T1000 (cell line): ENCODE measurements at regions not wholly inside any gene's neighbourhood (a gene's known extent, or its start where the extent isn't known, plus 50 kb on each side); places are given as distances from the start of the nearest gene placed in this dataset.

Source experiments
- DNase-seq: peaks from one replicate; lab custom pipeline; 2025; ENCODE audit warnings: mixed read lengths; lab: John Stamatoyannopoulos, UW

DNA sequence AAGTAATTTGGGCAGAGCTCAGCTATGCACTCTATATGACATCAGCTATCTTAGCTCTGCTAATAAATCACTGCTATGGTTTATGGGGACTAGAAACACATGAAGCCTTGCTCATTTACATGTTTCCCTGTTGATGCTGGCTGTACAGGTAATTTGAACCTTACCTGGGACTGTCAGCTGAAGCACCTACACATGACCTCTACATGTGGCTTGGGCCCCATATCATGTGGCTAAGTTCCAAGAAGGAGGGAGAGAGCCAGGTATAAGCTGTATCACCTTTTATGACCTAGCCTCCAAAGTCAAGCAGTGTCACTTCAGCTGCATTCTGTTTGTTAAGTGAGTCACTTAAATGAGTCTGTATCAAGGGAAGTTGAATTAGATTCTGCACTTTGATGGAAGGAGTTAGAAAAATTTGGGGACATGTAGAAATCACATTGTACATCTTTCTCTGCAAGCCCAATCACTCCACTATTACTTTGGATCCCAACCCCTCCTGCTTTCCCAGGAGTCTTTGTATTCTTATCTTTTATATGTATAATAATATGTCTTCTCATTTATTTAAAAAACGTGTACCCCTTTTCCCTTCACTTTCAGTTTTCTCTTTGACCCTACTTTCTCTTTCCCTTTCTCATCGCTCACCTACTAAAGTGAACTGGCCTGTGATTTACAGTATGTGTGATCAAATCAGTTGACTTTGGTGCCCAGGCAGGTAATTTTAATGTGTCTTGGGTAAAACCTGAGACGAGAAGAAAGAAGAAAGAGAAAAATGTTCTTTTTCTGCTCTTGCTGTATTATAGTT is 53.4 kb upstream of the PRKACB start:
- no peak for DNase-seq

- DNase-seq: no peak
Measured at GRCh38 chr1:84089867-84090266, 54.2 kb upstream of the PRKACB start.

GRCh38 chr1:84089465-84089864 is 54.6 kb upstream of the PRKACB start:
- DNase-seq: no peak

- no peak for DNase-seq
Measured at GRCh38 chr1:84086616-84087015, 57.5 kb upstream of the PRKACB start.

DNA sequence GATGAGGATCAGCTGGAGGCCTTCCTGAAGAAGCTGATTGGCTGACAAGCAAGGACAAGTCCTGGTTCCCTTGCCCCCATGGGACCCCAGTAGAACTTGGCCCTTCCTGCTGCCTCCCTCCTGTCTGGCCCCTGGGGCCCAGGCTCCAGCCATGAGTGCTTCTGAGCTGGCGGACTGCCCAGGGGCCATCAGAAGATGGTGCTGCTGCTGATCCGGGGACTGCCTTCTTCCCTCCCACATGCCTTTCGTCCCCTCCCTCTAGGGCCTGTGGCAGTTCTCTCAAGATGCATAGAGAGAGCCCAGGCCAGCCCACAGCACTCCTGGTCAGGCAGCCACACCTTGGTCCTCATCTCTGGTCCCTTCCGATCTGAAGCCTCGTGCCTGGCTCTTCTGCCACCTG is 57.9 kb upstream of the PRKACB start:
- no peak for DNase-seq

- DNase-seq: no peak
Measured at GRCh38 chr1:84083307-84083706, 60.8 kb upstream of the PRKACB start.

DNA sequence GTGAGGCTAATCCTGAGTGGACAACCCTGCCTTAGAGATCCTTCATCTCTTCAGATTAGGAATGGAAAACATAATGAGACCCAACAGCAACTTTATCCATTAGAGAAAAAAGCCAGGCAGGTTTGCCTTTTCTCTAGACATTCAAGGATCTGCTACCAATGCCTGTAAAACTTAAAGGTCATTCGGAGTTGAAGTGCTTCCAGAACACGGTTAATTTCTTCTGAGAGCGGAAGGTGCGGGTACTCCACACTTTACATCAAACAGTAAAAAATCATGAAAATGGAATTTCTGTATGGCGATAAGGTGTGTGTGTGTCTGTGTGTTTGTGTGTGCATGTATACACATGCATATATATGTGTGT is 65.2 kb upstream of the PRKACB start:
- no peak for DNase-seq

DNA sequence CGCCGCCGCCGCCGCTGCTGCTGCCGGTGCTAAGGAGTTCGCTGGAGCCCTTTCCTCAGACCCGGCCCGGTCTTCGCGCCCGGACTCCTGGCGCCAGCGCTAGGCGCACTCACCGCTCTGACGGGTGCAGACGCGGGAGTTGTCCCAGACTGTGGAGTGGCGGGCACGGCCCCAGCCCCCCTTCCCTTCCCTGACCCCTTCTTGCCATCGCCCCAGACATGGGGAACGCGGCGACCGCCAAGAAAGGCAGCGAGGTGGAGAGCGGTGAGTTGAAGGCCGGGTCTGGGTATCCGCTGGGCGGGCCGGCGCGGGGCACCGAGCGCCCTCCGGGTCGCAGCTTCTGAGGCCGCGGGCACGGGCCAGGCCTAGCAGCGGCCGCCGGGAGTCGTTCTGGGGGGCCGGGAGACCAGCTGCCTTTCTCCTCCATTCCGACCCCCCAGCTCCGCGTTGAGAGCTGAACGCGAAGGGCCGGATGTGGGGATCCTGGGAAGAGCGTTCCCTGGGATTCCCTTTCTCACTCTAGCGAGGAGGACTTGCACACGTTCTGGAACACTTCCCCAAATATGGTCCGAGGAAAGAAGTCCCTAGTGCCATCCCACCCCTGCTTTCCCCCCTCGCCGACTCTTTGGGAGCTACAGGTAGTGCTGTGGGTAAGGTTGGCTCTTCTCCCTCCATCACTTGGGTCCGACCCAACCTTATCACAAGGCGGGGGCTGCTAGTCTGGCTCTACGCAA is 65.8 kb upstream of the PRKACB start:
- no peak for DNase-seq

GRCh38 chr1:84077476-84078107 is 66.5 kb upstream of the PRKACB start:
- DNase-seq: peak; percentile 79

- no peak for DNase-seq
Measured at GRCh38 chr1:84073266-84073665, 70.8 kb upstream of the PRKACB start.

DNA sequence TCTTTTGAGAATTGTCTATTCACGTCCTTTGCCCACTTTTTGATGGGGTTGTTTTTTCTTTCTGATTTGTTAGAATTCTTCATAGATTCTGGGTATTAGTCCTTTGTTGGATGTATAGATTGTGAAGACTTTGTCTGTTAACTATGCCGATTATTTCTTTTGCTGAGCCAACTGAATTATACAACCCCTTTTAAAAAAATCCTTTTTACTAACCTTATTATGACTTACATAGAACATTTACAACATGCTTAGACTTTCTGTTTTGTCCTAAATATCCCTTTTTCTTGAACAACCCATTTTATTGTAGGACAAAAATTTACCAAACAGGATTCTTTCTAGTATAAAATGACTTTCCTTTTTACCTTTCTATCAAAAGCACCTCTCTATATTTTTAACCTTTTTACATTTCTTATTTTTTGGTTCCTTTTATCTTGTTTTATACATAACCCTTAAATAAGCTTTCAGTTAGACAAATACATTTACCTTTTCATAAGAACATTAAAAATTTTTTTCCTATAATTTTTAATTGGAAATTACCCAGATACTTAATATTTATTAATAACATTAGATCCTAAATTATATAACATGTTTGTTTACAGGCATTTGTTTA is 70.4 kb upstream of the TTLL7 start:
- DNase-seq: no peak

DNA sequence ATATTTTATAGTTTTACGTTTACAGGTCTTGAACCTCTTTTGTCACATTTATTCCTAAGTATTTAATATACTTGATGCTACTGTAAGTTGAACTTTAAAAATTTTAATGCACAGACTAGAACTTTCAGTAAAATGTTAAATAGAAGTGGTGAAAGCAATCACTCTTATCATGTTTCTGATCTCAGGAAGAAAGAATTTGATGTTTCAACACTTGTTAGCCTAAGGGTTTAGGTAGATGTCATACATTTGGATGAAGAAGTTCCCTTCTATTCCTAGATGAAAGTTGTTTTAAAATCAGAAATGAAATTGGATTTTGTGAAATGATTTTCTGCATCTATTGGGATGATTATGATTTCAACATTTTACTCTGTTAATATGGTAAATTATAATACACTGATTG is 63.6 kb upstream of the TTLL7 start:
- no peak for DNase-seq

GRCh38 chr1:84061336-84061735 is 62.4 kb upstream of the TTLL7 start:
- DNase-seq: no peak

DNA sequence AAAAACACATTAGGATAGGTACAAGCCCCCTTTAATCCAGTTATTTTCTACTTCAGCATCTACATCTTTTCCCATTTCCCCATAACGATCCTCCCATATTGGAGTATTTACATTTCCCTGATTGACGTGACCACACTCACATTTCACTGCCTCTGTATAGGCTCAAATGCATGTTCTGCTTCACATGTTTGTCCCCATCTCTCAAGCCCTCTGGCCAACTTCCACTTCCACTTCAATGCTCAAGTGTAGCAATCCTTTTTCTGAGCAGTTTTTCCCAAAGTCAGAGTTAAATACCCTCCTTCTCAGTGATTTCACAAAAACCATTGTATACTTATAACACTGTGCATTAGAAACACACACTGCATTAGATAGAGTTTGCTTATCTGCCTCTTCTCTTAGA is 61.8 kb upstream of the TTLL7 start:
- no peak for DNase-seq

GRCh38 chr1:84048820-84049219 is 49.9 kb upstream of the TTLL7 start:
- DNase-seq: no peak
